NOMO-1 (cell line): ENCODE measurements at regions not wholly inside any gene's neighbourhood (a gene's known extent, or its start where the extent isn't known, plus 50 kb on each side); places are given as distances from the start of the nearest gene placed in this dataset.
"Not testable (repeated sequence)": the region's sequence is repeated elsewhere in the genome, so short reads cannot be mapped to it uniquely, and the experiment has no call there.

Source experiments
- DNase-seq, 2 experiments: peaks; one replicate each; lab custom pipeline; 2025; ENCODE audit not compliant: unreplicated experiment in 2 of 2; lab: John Stamatoyannopoulos, UW

DNA sequence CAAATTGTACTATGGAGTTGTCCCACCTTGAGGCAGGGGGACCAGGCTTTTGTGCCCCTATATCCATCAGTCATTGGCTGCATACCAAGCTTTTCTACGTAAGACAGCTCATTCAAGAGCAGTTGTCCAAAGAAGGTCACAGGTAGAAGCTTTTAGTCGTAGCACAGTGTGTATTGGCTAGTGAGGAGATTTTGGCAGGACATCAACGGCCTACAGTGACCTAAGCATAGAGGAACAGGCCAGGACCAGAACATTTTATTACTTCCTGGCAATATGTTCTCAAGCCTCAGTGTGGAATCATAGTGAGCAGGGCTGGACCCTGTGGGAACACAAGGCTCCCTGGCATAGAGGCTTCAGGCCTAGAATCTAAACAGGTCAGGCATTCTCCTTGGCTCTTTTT is 105.4 kb upstream of the ANKRD28 start:
- no peak for DNase-seq

DNA sequence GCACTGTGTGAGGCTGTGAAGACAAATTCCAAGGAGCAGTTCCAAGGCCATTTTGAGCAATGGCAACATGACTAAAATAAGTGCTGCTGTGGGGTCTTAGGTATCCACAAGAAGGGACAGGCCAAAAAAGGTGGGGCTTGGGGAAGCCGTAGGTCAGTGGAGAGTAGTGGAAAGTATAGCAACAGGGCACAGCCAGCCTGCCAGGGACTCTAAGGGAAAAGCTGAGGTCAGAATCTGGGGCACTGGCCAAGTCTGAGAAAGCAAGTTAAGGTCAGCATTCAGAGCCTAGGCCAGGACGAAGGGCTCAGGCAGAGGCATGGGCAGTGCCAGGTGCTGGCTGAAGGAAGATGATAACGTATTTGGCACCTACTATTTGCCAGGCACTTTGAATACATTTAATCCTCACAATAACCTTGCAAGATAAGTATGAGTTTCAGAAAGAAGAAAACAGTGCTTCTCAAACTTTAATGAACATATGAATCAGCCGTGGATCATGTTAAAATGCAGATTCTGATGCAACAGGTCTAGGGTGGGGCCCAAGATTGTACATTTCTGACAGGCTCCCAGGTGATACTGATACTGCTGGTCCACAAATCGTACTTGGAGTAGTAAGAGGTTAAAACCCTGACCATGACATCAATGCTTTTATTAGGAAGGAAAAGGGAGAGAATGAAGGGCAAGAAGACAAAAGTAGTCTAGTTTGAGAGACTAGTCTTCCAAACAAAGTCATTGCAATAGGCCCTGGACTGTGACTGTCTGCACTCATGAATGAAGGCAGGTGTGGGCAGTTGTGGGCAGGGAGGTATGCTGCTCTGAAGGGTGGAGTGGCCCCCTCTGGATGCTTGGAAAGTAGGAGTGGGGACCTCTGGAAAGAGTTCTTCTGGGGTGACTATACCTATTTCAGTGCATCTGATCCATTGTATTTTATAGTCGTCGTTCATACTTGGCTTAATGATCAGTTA is 106.3 kb upstream of the ANKRD28 start:
- DNase-seq = no peak

DNA sequence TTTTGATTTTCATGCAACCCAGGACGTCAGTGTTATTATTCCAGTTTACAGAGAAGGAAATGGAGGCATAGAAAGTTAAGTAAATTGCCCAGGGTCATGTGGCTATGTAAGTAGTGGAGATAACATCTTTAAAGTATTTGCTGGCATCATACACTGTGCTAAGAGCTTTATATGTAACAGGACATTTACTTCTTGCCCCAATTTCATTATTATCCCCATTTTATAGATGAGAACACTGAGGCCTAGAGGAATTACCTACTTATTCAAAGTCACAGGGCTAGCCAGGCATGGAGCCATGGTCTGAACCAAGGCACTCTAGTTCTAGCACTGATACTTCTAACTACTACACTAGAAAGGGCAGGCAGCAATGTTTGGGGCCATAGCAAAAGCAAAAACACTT is 107.3 kb upstream of the ANKRD28 start:
- DNase-seq = no peak

DNA sequence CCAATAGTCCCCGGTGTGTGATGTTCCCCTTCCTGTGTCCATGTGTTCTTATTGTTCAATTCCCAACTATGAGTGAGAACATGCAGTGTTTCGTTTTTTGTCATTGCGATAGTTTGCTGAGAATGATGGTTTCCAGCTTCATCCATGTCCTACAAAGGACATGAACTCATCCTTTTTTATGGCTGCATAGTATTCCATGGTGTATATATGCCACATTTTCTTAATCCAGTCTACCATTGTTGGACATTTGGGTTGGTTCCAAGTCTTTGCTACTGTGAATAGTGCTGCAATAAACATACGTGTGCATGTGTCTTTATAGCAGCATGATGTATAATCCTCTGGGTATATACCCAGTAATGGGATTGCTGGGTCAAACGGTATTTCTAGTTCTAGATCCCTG is 109.6 kb upstream of the ANKRD28 start:
- not testable (repeated sequence) for DNase-seq

DNA sequence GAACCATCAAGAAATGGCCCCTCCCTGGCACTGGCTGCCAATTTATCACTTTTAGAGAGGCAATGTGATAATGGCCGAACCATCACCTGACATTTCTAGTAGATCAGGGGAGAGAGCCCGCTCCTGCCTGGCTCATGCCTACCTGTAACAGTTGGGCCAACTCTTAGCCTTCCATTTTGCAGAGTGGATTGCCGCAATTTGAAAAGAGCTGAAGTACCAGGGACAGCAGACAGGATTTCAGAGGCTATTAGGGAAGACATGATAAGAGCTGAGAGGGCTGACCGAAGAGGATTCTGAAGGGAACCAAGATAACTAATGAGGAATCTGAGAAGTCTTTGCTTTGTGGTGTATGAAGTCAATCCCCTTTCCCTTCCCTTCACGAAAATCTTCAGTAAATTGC is 121.2 kb upstream of the ANKRD28 start:
- DNase-seq = no peak

DNA sequence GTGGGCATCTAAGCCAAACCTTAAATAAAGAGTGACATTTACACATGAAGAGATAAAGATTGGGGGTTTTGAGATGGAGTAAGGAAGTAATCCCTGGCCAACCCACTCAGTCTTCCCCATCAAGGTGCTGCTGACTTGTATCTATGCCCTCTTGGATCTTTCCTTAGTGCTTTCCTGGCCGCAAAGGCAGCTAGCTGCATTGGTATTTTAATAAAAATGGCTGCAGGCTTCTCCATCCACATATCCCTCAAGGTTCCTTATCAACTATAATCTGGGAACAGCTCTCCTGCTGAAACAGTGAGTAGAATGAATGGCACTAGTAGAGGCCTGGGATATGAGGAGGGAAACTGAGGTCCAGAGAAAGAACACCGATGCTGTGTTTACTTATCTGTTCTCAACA is 122.2 kb upstream of the ANKRD28 start:
- DNase-seq = no peak

DNA sequence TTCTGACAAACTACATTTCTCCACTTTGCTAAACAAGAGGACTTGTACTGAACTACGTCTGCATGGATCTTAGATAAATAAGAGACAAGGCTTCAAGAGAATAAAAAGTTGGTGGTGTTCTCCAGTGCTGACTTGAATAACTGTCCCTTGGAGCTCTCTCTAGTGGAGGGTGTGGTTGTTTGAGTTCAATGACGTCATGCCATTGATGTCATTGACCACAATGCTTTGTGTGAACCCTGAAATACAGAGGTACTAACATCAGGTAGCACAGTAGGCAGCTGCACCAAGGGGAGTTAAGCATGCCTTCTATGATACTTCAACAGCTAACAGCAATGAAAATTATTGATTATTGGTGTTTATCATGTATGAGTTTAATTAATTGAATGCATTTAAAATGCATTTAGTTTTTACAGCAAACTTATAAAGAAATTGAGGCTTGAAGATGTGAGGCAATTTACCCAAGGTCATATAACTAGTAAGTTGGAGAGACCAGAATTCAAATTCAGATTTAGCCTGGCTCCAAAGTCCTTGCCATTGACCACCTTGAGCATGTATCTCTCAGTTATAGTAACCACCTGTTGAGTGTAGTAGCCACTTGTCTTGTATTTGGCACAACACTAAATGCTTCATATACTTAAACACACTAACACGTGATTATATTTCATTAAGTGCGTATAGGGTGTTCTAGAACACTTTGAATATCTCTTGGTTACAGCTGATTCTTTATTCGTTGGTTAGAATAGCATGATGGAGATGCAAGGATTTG is 126.0 kb upstream of the ANKRD28 start:
- DNase-seq = no peak

DNA sequence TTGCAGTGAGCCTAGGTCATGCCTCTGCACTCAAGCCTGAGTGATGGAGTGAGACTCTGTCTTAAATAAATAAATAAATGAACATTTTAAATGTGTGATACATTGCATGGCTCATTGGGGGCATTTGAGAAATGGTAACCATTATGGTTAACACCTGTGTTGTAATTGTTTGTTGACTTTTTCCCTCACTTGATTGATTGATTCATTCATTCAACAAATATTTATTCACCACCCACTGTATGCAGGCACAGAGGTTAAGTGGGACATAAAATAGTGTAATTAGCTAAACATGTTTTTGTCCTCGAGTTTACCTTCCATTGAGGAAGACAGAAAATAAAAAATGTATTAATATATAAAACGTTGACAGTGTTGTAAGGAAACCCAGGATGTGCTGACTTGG is 127.1 kb upstream of the ANKRD28 start:
- no peak for DNase-seq

DNA sequence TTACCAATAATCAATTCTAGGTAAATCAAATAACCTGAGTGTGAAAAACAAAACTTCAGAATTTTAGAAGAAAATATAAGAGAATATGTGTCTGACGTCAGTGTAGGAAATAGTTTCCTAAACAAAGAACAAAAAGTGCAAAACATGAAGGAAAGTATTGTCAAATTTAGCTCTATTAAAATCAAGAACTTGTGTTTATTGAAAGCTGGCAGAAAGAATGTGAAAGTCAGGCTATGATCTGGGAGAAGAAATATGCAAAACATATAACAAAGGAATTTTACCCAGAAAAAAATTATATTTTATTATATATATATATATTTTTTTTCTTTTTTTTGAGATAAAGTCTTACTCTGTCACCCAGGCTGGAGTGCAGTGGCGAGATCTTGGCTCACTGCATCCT is 129.1 kb upstream of the ANKRD28 start:
- no peak for DNase-seq

DNA sequence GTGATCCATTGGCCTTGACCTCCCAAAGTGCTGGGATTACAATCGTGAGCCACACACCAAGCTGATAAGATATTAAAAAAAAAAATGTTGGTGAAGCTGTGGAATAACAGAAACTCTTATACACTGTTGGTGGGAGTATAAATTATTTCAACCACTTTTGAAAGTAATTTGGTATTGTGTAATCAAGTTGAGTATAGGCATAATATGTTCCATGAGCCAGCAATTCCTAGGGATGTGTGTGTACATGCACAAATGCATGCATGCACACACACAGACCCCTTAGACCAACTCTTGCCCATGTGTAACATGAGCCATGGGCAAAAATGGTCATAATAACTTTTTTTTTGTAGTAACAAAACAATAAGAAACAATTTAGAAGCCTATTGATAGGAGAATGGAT is 130.2 kb upstream of the ANKRD28 start:
- no peak for DNase-seq

DNA sequence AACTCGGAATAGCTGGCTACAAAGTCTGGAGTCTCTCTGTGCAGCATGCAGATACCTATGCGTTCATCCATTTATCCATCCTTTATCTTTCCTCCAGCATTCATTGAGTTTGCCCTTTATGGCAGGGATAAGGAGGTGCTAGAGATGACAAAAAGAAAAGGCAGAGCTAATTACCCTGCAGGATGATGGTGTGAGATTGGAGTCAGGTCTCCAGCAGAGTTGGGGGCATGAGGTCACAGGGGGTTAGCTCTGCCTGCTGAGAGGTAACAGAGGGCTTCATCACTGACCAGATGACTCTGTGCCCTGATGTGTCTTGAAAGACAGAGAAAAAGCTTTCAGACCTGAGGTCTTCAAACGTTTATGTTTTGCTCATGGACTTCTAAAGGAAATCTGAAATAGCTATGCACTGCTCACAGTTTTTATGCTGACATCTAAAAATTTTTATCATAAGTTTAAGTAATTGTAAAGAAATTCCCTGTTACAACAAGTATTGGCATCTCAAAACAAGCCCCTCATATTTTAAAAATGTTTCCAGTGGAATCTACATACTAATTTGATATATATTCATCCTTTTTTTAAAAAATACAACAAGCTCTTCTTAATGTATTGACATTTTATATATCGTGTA is 132.3 kb upstream of the ANKRD28 start:
- DNase-seq = no peak

DNA sequence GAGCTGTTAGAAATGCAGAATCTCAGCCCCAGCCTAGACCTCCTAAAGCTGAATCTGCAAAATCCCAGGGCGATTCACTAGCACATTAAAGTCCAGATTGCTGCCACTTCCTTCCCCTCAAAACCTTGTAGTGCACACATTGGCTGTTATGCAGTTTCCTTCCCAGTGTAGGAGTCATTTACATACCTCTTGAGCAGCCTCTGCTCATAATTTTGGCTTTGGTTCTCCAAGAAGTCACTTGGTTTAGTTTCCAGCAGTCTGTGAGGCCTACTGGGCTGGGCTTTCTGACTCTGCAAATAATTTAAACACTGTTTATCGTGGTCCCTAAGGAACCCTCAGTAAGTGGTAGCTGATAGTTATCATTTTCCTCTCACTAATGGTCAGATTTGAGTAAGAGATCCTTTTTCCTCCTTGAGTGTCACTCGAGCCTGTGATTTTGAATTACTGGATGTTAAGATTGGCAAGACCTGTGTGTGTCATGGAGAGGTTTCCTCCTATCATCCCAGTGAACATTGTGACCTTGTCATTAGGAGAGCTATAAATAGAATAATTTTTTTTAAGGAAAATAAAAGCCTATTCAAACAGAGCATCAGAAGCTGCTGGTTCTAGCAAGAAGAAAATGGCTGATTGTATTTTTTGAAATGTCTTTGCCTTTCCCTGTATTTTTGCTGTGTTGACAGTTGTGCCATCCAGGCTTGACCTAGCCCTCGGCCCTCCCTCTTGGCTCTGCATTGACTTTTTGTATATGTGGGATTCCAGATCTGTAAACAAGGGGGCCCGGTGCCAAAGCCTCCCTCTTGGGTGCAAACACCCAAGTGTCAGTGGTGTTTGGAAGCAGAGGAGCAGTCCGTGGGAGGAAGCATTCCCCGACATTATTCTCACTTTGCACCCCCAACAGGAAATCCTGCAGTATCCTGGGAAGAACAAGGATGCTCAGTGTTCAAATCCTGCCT is 134.8 kb upstream of the ANKRD28 start:
- no peak for DNase-seq

DNA sequence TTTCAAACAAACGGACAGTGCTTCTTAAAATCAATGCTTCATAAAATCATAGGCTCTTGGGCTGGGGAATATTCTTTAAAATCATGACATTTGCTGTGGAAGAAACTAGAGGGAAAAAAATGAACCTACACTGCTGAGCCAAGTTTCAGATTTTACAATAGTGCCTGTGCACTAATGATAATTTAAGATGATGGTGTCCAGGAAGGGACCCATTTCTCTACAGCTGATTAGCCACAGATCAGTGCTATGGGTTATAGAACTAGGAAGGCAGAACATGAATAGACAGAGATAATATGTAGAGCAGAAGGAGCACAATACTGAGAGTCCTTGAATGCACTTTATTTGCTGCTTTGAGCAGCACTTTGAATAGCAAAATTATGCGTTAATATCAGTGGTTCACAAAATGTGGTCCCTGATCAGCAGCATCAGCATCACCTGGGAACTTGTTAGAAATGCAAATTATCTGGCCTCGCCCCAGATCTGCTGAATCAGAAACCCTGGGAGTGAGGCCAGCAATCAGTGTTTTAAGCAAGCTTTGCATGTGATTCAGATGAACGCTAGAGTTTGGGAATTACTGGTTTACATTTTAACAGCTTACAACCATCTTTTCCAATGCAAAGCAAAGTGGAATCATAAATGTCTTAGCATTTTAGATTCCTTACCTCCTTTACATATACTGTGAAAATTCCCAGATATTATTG is 135.8 kb upstream of the ANKRD28 start:
- DNase-seq = no peak

DNA sequence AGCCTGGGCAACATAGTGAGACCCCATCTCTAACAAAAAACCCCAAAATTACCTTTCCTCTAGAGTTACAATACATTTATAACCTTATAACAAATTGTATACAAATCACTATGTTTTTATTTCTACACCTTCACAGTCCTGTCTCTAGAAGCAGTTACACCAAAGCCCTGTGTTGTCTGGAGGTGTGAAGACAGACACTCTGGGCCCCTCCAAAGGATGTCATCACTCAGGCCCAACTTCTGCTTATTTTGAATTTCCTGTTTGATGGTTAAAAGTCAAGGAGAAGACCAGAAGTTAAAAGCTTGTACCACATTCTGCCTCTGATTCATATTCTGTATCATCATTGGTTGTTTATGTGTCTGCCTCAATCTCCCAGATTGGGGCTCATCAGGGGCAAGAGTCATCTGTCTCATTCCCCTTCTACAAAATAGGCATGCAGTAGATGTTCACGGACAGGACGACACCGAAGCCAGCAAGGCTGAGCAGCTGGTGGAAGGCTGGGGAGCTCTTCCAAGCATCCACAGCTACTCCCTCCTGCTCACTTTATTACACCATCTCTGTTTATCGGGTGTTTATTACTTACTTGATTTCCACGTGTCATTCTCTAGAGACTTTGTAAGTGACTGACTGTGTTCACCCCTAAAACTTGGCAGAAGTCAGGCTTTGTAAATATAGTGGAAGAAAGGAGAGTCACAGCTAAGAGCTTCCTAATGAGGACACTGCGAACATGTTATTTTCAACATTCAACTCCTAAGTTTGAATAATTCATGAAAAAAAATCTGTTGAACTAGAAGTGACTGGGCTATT is 136.8 kb upstream of the ANKRD28 start:
- peak; percentile 50 to 69 for DNase-seq

DNA sequence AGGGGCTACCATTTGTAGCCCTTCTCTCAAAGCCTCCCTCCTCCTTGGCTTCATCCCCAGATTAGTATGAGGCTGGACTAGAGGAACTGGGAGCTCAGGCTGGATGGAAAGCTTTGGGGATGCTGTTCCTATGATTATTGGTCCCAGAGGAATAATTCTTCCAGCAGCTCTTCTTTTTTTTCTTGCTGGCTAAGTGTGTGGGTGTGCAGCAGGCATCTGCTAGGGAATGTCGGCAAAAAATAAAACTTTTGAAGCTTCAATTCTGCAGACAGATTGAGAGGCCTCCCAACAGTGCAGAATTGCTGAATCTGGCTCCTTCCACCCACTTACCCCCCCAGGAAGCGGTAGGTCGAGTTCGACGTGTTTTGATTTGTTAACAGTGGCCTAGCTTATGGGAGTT is 138.5 kb upstream of the ANKRD28 start:
- DNase-seq = no peak

DNA sequence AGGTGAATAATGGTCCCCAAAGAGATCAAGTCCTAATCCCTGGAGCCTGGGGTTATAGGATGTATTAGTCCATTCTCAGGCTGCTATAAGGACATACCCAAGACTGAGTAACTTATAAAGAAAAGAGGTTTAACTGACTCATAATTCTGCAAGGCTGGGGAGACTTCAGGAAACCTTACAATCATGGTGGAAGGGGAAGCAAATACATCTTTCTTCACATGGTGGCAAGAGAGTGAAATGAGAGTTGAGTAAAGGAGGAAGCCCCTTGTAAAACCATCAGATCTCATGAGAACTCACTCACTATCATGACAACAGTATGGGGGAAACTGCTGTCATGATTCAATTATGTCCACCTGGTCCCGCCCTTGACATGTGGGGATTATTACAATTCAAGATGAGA is 142.9 kb upstream of the ANKRD28 start:
- DNase-seq = peak in 1 of 2 experiments; percentile 37

DNA sequence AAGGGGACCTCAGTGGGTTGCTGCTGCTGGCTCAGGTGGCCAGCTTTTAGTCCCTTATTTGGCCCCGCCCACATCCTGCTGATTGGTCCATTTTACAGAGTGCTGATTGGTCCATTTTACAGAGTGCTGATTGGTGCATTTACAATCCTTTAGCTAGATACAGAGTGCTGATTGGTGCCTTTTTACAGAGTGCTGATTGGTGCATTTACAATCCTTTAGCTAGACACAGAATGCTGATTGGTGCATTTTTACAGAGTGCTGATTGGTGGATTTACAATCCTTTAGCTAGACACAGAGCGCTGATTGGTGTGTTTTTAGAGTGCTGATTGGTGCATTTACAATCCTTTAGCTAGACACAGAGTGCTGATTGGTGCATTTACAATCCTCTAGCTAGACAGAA is 143.7 kb upstream of the ANKRD28 start:
- DNase-seq = not testable (repeated sequence)

DNA sequence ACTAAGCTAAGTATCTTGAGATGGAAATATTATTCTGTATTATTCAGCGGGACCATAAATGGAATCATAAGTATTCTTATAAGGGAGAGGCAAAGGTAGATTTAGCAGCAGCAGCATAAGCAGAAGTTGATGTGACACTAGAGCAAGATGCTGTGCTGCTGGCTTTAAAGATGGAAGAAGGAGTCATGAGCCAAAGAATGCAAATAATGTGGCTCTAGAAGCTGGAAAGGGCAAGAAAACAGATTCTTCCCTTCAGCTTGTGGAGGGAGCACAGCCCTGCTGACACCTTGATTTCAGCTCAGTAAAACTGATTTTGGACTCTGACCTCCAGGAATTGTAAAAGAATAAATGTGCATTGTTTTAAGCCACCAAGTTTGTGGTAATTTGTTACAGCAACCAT is 144.2 kb upstream of the ANKRD28 start:
- no peak for DNase-seq

DNA sequence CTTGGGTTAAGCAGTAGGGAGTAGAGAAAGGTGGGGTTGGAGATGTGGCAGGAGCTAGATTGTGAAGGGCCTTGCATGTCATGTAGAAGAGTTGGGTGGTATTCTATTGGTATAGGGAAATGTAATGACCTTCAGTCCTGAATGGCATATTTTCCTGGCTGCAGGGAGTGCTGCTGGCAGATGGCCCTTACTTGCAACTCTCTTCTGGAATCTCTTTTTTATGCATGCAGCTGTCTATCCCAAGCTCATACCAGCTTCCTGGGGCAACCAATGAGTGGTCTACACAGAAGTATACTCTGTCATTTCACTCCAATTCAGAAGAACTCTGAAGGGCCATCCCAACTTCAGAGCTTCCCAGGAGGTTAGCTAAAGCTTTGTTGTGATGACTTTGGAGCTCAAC is 144.7 kb upstream of the ANKRD28 start:
- no peak for DNase-seq
